Activated CD8-positive, alpha-beta memory T cell treated with anti-CD3 and anti-CD28 coated beads, Interleukin-2, amount 10 ng/mL, durations not matched to agents 7 days and 5 days (primary cell): ENCODE measurements at regions not wholly inside any gene's neighbourhood (a gene's known extent, or its start where the extent isn't known, plus 50 kb on each side); places are given as distances from the start of the nearest gene placed in this dataset.
"Not testable (repeated sequence)": the region's sequence is repeated elsewhere in the genome, so short reads cannot be mapped to it uniquely, and the experiment has no call there.

Experiments used
- ATAC-seq: fragments of 150-1000 bp; cut with Tn5 transposase; one replicate; pipeline ENCODE4 v1.10.0; 2021; ENCODE audit warnings: moderate library complexity
- CTCF ChIA-PET: fragments of 350-600 bp; sonication (Branson Sonifier 250); formaldehyde crosslinking; loops from one replicate; lab custom pipeline; 2021; ENCODE audit warnings: antibody characterized with exemption; lab: Charles Lee
- DNase-seq: peaks from one replicate; pipeline ENCODE4 v3.0.0-alpha.2; 2020
- H3K27ac Mint-ChIP-seq: one replicate; pipeline ENCODE4 v1.8.0; 2021; ENCODE audit warnings: mild to moderate bottlenecking, mixed read lengths
- H3K27me3 Mint-ChIP-seq: one replicate; pipeline ENCODE4 v1.8.0; 2021; ENCODE audit warnings: mixed read lengths
- H3K36me3 Mint-ChIP-seq: one replicate; pipeline ENCODE4 v1.8.0; 2021; ENCODE audit warnings: mild to moderate bottlenecking, mixed read lengths
- H3K4me1 Mint-ChIP-seq: one replicate; pipeline ENCODE4 v1.8.0; 2021; ENCODE audit warnings: mixed read lengths
- H3K4me3 Mint-ChIP-seq: one replicate; pipeline ENCODE4 v1.8.0; 2021; ENCODE audit warnings: mild to moderate bottlenecking, moderate library complexity, mixed read lengths
- H3K9me3 Mint-ChIP-seq: one replicate; pipeline ENCODE4 v1.8.0; 2022; ENCODE audit warnings: low read depth, mixed read lengths

DNA sequence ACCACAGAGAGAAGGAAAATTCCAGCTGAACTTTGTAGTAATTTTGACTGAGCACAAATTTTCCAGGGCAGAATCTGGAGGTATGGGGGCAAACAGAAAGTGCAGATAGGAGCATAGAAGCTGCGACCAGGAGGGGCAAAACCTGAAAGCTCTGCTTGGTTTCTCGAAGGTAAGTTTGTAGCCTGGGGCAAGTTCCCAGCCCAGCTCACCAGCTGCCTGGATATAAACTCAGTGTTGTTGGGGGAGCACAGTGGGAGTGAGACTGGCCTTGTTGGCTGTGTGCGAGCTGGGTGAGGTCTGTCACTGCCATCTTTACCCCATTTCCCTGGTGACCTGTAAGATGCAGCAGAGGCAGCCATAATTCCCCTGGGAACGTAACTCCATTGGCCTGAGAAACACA, 213.5 kb upstream of the POF1B start:
- peaks cover 4% of the 10 kb centered on the region for H3K9me3 Mint-ChIP-seq
- CTCF ChIA-PET = no interaction called here

DNA sequence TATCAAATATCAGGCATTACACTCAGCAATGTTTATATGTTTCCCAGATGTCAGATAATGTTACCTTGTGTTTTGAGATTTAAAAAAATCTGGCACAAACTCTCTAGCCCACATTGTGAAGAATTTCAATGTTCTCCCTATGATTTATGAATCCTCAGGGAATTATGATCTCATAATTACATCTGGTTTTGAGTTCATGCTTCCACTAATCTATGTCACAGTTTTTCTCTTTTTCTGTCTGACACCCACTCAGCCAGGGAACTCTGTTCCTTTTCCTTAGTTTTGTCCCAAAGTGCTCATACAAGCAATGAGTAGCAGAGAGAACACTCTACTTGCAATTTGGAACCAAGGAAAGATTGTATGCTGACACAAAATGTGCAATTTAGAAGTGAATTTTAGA, 212.1 kb upstream of the POF1B start:
- Mint-ChIP-seq H3K36me3 (no peaks in the 10 kb centered on the region), H3K4me1 (no peaks in the 10 kb centered on the region), H3K27me3 (no peaks in the 10 kb centered on the region), H3K27ac (no peak overlapping the region), H3K4me3 (no peak overlapping the region), H3K9me3 (peaks cover 4% of the 10 kb centered on the region)
- CTCF ChIA-PET = no interaction called here
- DNase-seq (no peak), ATAC-seq (no peak)

More for the DNA sequence above, 213.5 kb upstream of the POF1B start:
- Mint-ChIP-seq H3K27ac (no peak overlapping the region), H3K4me3 (no peak overlapping the region), H3K27me3 (no peaks in the 10 kb centered on the region), H3K4me1 (no peaks in the 10 kb centered on the region), H3K36me3 (no peaks in the 10 kb centered on the region)
- ATAC-seq (no peak), DNase-seq (no peak)

DNA sequence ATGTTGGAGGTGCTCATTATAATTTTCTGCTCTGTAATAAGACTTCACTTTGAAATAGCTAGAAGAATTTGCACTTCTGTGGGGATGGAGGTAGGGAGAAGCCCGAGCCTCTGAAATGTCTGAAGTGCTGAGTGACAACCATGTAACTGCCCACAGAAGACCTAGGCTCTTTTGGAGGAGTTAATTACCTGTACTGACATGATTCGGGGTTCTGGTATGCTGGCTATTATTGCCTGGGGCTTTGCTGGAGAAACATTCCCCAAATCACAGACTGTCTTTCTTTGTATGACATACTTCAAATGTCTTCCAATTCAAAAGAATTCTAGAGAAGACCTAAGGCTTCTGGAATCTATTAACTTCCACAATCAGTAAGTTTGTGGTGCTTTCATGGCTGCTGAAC, 211.2 kb upstream of the POF1B start:
- peaks cover 4% of the 10 kb centered on the region for H3K9me3 Mint-ChIP-seq

GRCh38 chrX:85573801-85574200, 194.3 kb upstream of the POF1B start:
- Mint-ChIP-seq H3K9me3 (no peaks in the 10 kb centered on the region), H3K36me3 (no peaks in the 10 kb centered on the region), H3K4me3 (no peak overlapping the region), H3K27me3 (no peaks in the 10 kb centered on the region), H3K27ac (no peak overlapping the region), H3K4me1 (no peaks in the 10 kb centered on the region)
- CTCF ChIA-PET = no interaction called here
- DNase-seq (no peak), ATAC-seq (no peak)

More for the DNA sequence above, 211.2 kb upstream of the POF1B start:
- CTCF ChIA-PET = no interaction called here
- DNase-seq (no peak), ATAC-seq (no peak)
- no peaks in the 10 kb centered on the region for H3K27me3 Mint-ChIP-seq
- H3K27ac Mint-ChIP-seq = no peak overlapping the region
- H3K4me3 Mint-ChIP-seq = no peak overlapping the region
- no peaks in the 10 kb centered on the region for H3K4me1 Mint-ChIP-seq
- no peaks in the 10 kb centered on the region for H3K36me3 Mint-ChIP-seq

DNA sequence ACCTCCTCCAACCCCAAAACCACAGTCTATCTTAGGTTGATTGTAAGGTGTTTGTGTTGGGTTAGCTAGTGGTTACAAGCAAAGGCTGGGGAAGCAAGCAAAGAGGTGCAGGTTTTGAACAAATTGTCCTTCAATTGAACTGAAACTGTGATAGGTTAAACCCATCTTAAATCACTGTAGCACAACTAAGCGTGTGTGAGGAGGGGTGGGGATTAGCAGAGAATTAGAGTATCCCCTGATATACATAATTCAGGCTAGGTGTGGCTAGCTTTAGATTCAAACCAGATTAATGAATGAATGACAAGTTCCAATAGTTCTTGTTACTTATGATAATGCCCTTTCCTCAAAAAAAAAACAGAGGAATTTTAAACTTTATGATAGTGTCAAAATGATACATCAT, 191.0 kb upstream of the POF1B start:
- Mint-ChIP-seq H3K27me3 (no peaks in the 10 kb centered on the region), H3K9me3 (no peaks in the 10 kb centered on the region), H3K4me1 (no peaks in the 10 kb centered on the region), H3K4me3 (no peak overlapping the region), H3K36me3 (no peaks in the 10 kb centered on the region), H3K27ac (no peak overlapping the region)
- DNase-seq = no peak
- no peak for ATAC-seq
- CTCF ChIA-PET = no interaction called here

- ATAC-seq (no peak), DNase-seq (no peak)
- Mint-ChIP-seq H3K27me3 (no peaks in the 10 kb centered on the region), H3K4me3 (no peak overlapping the region), H3K9me3 (no peaks in the 10 kb centered on the region), H3K36me3 (no peaks in the 10 kb centered on the region), H3K4me1 (no peaks in the 10 kb centered on the region), H3K27ac (no peak overlapping the region)
- CTCF ChIA-PET = no interaction called here
Observed at GRCh38 chrX:85569686-85570085, 190.2 kb upstream of the POF1B start.

- no peak overlapping the region for H3K27ac Mint-ChIP-seq
- H3K9me3 Mint-ChIP-seq = no peaks in the 10 kb centered on the region
- DNase-seq (no peak), ATAC-seq (no peak)
- H3K27me3 Mint-ChIP-seq = no peaks in the 10 kb centered on the region
- no peaks in the 10 kb centered on the region for H3K4me1 Mint-ChIP-seq
- CTCF ChIA-PET = no interaction called here
- H3K4me3 Mint-ChIP-seq = no peak overlapping the region
- no peaks in the 10 kb centered on the region for H3K36me3 Mint-ChIP-seq
Observed at GRCh38 chrX:85569096-85569495, 189.6 kb upstream of the POF1B start.

DNA sequence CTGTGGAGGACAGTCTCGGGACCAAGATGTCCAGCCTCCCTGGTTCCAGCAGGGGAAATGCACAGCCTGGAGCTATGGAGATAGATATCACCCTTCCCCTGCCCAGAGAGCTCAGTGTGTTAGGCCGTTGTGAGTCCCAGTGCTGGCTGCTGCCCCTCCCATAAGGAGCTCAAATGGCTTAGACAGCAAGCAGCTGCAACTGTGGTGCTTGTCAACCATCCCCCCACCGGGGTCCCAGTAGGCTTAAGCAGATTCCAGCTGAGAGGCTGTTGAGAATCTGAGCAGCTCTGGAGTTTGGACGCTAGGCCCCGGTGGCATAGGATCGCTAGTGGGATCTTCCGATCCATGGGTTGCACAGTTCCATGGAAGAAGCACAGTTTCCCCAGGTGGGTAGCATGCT, 181.8 kb upstream of the POF1B start:
- DNase-seq = no peak
- CTCF ChIA-PET = no interaction called here
- Mint-ChIP-seq H3K27ac (no peak overlapping the region), H3K4me1 (no peaks in the 10 kb centered on the region), H3K36me3 (no peaks in the 10 kb centered on the region), H3K4me3 (no peak overlapping the region), H3K27me3 (no peaks in the 10 kb centered on the region), H3K9me3 (no peaks in the 10 kb centered on the region)
- no peak for ATAC-seq

- no peak for ATAC-seq
- H3K36me3 Mint-ChIP-seq = no peaks in the 10 kb centered on the region
- CTCF ChIA-PET = interaction anchor here (1.1 kb wide), 1 partner anchor 460 kb away, joined by 3 read pairs; no protein-coding TSS in a partner anchor
Observed at GRCh38 chrX:85544609-85545008, 165.1 kb upstream of the POF1B start.

DNA sequence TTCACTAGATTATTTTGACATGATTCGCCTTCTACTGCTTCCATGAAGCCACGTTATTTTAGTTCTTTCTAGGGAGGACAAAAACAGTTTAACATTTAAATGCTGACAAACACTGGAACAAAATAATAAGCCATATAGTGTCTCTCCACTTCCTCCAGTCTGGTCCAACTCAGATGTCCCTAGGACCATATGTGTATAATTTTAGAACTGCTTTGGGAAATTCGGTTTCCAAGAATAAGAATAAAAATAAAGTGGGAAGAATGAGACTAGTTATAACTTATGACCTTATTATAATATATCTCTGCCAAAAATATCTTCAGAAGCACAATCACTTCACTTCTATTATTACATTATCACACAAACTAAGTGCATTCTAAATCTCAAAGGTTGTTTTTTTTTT, 164.4 kb upstream of the POF1B start:
- no peaks in the 10 kb centered on the region for H3K4me1 Mint-ChIP-seq
- H3K4me3 Mint-ChIP-seq = no peak overlapping the region
- no peaks in the 10 kb centered on the region for H3K9me3 Mint-ChIP-seq
- ATAC-seq (no peak), DNase-seq (no peak)
- H3K27ac Mint-ChIP-seq = no peak overlapping the region
- no peaks in the 10 kb centered on the region for H3K27me3 Mint-ChIP-seq
- no peaks in the 10 kb centered on the region for H3K36me3 Mint-ChIP-seq
- CTCF ChIA-PET = interaction anchor here (1.1 kb wide), 1 partner anchor 460 kb away, joined by 3 read pairs; no protein-coding TSS in a partner anchor

More at GRCh38 chrX:85544609-85545008, 165.1 kb upstream of the POF1B start:
- H3K27me3 Mint-ChIP-seq = no peaks in the 10 kb centered on the region
- no peaks in the 10 kb centered on the region for H3K4me1 Mint-ChIP-seq
- no peak overlapping the region for H3K4me3 Mint-ChIP-seq
- DNase-seq = no peak
- H3K27ac Mint-ChIP-seq = no peak overlapping the region
- no peaks in the 10 kb centered on the region for H3K9me3 Mint-ChIP-seq

- H3K27ac Mint-ChIP-seq, H3K36me3 Mint-ChIP-seq, H3K9me3 Mint-ChIP-seq, ATAC-seq, H3K4me1 Mint-ChIP-seq, H3K27me3 Mint-ChIP-seq, CTCF ChIA-PET, H3K4me3 Mint-ChIP-seq, DNase-seq: not testable (repeated sequence)
Observed at GRCh38 chrX:85529141-85529540, 149.7 kb upstream of the POF1B start.

GRCh38 chrX:85517994-85518718, 138.7 kb upstream of the POF1B start:
- Mint-ChIP-seq H3K4me3 (no peak overlapping the region), H3K27ac (no peak overlapping the region), H3K4me1 (no peaks in the 10 kb centered on the region), H3K9me3 (peaks cover 1% of the 10 kb centered on the region), H3K27me3 (no peaks in the 10 kb centered on the region), H3K36me3 (no peaks in the 10 kb centered on the region)
- no peak for ATAC-seq
- CTCF ChIA-PET = no interaction called here
- DNase-seq = no peak

DNA sequence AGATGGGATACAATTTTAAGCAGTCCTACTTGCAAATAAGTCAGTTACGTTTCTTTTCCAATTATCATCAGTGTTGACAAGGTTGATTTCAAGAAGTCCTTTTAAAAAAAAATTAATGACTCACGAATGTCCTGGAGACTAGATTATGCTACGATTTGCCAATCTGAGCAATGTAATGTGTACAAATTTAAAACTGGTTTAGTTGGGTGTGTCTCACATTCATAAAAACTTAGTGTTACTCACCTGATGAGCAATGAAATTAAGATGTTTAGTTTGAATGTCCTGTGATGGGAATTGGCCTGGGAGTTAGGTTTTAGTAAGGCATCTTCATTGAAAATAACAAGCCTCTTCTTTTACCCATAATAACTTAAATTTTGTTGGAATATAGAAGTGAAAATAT, 136.7 kb upstream of the POF1B start:
- CTCF ChIA-PET = no interaction called here
- ATAC-seq = no peak
- H3K4me3 Mint-ChIP-seq = no peak overlapping the region
- H3K9me3 Mint-ChIP-seq = no peaks in the 10 kb centered on the region
- H3K27me3 Mint-ChIP-seq = no peaks in the 10 kb centered on the region
- DNase-seq = no peak
- no peak overlapping the region for H3K27ac Mint-ChIP-seq
- no peaks in the 10 kb centered on the region for H3K4me1 Mint-ChIP-seq
- no peaks in the 10 kb centered on the region for H3K36me3 Mint-ChIP-seq

GRCh38 chrX:85506871-85507270, 127.4 kb upstream of the POF1B start:
- H3K36me3 Mint-ChIP-seq = no peaks in the 10 kb centered on the region
- DNase-seq = no peak
- CTCF ChIA-PET = no interaction called here
- H3K27ac Mint-ChIP-seq = no peak overlapping the region
- no peaks in the 10 kb centered on the region for H3K27me3 Mint-ChIP-seq
- H3K4me3 Mint-ChIP-seq = no peak overlapping the region
- ATAC-seq = no peak
- no peaks in the 10 kb centered on the region for H3K9me3 Mint-ChIP-seq
- H3K4me1 Mint-ChIP-seq = no peaks in the 10 kb centered on the region
